Sigmoid colon (tissue), 6 donors: ENCODE measurements at regions not wholly inside any gene's neighbourhood (a gene's known extent, or its start where the extent isn't known, plus 50 kb on each side); places are given as distances from the start of the nearest gene placed in this dataset.

Source experiments
- DNase-seq: peaks from one replicate; pipeline ENCODE4 v3.0.0-alpha.2; 2019
- H3K27ac ChIP-seq, 4 donors: fragments of 200-600 bp; sonication (generic); one replicate each; pipeline ENCODE4 v1.5.1; 2016 to 2019; ENCODE audit warnings: mild to moderate bottlenecking in 1 of 4
- H3K27me3 ChIP-seq, 3 donors: fragments of 200-600 bp; sonication (generic); one replicate each; pipeline ENCODE4 v1.5.1; 2019; ENCODE audit warnings: mild to moderate bottlenecking in 1 of 3
- H3K36me3 ChIP-seq, 4 donors: fragments of 200-600 bp; sonication (generic); one replicate each; pipeline ENCODE4 v1.5.1; 2016 to 2019
- H3K4me1 ChIP-seq, 4 donors: fragments of 200-600 bp; sonication (generic); one replicate each; pipeline ENCODE4 v1.5.1; 2017 to 2019
- H3K4me3 ChIP-seq, 4 donors: fragments of 200-600 bp; sonication (generic); one replicate each; pipeline ENCODE4 v1.5.1; 2017 to 2019; ENCODE audit warnings: mild to moderate bottlenecking in 2 of 4, moderate library complexity in 1 of 4
- H3K9me3 ChIP-seq, 4 donors: fragments of 200-600 bp in 3 of 4; sonication (generic) in 3 of 4; one replicate each; pipeline versions ENCODE4 v1.5.1 to v1.6.1; 2013 to 2019
- EP300 ChIP-seq, 4 donors: sonication (generic); formaldehyde crosslinking; IDR thresholded peaks; one replicate each; pipeline ENCODE4 v1.6.1; 2017; ENCODE audit warnings: antibody characterized with exemption in 4 of 4
- POLR2A ChIP-seq, 2 donors: fragments of 450-650 bp; IDR thresholded peaks; one replicate each; pipeline ENCODE4 v1.6.1; 2016; ENCODE audit warnings: antibody characterized with exemption in 2 of 2, mild to moderate bottlenecking in 2 of 2, moderate library complexity in 2 of 2
- POLR2AphosphoS5 ChIP-seq, 4 donors: sonication (generic); formaldehyde crosslinking; IDR thresholded peaks; one replicate each; pipeline ENCODE4 v1.6.1; 2017; ENCODE audit warnings: antibody characterized with exemption in 4 of 4
- WGBS, 2 donors: extraction: QIAGEN DNeasy Blood & Tissue Kit; methylation state at CpG; one replicate each; pipeline ENCODE4 v1.1.7; 2013; 5-methylcytosine and 5-hydroxymethylcytosine counted together
- intact Hi-C: fragments of 100-400 bp; cut with DNase I; formaldehyde crosslinking; loops from one replicate; pipeline ENCODE4 v1.15.1; 2023
- TF ChIP-seq, protein P1 (sequence below), 4 experiments: fragments of 450-650 bp in 3 of 4; fragments of 200-600 bp in 1 of 4; IDR thresholded peaks; one replicate each; pipeline ENCODE4 v1.5.1; 2016 to 2019; ENCODE audit warnings: antibody characterized with exemption in 4 of 4, mild to moderate bottlenecking in 3 of 4, moderate library complexity in 2 of 4
- donor health status: healthy with polysubstance abuse.
- donor health status: healthy.

DNA sequence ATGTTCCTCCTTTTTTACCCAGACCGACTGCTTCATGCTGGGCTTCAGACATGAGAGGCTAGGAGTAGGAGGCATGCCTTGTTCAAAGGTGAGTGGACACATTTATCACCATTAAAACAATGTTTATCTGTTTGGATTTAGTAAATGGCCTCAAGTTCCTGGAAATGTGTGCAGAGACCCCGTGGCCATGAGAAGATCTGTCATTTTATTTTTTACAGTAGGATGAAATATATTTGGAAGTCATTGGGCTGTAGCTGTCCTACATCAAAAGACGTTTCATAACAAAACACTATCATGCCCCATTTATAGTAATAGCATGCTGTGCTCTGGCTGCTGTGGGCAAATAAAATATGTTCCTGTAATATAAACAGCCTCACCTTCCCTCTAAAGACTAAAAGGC is 403.9 kb upstream of the TNP1 start:
- peaks cover 0 to 38% (median 26%) of the 10 kb centered on the region in 4 donors for H3K4me1 ChIP-seq
- peak overlapping the region in 3 of 4 donors; percentile 69 to 83 (median 80) for H3K27ac ChIP-seq
- DNase-seq, result peak; percentile 65
- peaks cover 0 to 5% (median 0%) of the 10 kb centered on the region in 4 donors for H3K9me3 ChIP-seq
- H3K36me3 ChIP-seq, result no peaks in the 10 kb centered on the region
- peak; percentile 82 to 94 (median 92) for TF ChIP-seq POLR2AphosphoS5 (IDR thresholded peaks at IDR 0.05)
- TF ChIP-seq POLR2A (IDR thresholded peaks at IDR 0.05), result no peak
- peak; percentile 71 to 94 (median 90) for TF ChIP-seq EP300 (IDR thresholded peaks at IDR 0.05)
- no peaks in the 10 kb centered on the region for H3K27me3 ChIP-seq
- H3K4me3 ChIP-seq, result no peak overlapping the region
- intact Hi-C loops, result no loop called here
- 43 to 58% methylated on average over 3 of the region's 3 CpGs for WGBS, 2 donors

DNA sequence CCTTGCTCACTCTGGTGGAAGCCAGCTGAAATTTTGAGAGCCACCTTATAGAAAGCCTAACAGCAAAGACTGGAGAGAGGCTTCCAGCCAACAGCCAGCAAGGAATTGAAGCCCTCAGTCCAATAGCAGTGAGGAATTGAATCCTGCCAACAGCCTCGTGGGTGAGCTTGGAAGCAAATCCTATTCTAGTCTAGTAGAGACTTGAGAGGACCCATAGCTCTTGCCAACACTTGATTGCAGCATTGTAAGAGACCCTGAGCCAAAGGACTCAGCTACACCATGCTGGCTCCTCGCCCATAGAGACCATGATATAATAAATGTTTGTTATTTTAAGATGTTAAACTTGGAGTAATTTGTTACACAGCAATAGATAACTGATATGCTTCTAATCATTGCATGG is 403.0 kb upstream of the TNP1 start:
- TF ChIP-seq, protein P1, sequence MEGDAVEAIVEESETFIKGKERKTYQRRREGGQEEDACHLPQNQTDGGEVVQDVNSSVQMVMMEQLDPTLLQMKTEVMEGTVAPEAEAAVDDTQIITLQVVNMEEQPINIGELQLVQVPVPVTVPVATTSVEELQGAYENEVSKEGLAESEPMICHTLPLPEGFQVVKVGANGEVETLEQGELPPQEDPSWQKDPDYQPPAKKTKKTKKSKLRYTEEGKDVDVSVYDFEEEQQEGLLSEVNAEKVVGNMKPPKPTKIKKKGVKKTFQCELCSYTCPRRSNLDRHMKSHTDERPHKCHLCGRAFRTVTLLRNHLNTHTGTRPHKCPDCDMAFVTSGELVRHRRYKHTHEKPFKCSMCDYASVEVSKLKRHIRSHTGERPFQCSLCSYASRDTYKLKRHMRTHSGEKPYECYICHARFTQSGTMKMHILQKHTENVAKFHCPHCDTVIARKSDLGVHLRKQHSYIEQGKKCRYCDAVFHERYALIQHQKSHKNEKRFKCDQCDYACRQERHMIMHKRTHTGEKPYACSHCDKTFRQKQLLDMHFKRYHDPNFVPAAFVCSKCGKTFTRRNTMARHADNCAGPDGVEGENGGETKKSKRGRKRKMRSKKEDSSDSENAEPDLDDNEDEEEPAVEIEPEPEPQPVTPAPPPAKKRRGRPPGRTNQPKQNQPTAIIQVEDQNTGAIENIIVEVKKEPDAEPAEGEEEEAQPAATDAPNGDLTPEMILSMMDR (IDR thresholded peaks at IDR 0.05), result no peak
- TF ChIP-seq EP300 (IDR thresholded peaks at IDR 0.05), result no peak
- TF ChIP-seq POLR2A (IDR thresholded peaks at IDR 0.05), result no peak
- no peak for TF ChIP-seq POLR2AphosphoS5 (IDR thresholded peaks at IDR 0.05)
- H3K9me3 ChIP-seq, result peaks cover 0 to 5% (median 0%) of the 10 kb centered on the region in 4 donors
- intact Hi-C loops, result no loop called here
- 20 to 59% methylated on average over 2 of the region's 2 CpGs for WGBS, 2 donors
- no peaks in the 10 kb centered on the region for H3K27me3 ChIP-seq
- DNase-seq, result peak; percentile 69
- H3K4me1 ChIP-seq, result peaks cover 0 to 38% (median 26%) of the 10 kb centered on the region in 4 donors
- peak overlapping the region in 3 of 4 donors; percentile 69 to 83 (median 80) for H3K27ac ChIP-seq
- H3K36me3 ChIP-seq, result no peaks in the 10 kb centered on the region
- H3K4me3 ChIP-seq, result no peak overlapping the region

DNA sequence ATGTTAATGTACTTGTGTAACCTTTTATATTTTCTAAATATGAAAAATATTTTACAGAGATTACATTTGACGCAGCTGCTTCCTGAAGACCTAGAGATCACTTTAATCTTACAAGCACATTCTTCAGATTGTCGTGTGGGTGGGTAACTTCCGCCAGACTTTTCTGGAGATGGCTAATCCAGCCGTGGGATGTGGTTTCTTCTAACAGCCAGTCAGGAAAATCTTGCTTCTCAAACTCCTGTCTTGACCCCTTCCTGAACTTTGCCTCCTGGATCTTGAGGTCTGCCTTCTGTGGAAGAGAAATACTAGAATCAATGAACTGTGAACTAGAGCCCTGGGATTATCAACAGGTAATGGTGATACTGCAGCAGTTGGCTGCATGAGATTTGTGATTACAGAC is 401.6 kb upstream of the TNP1 start:
- H3K4me3 ChIP-seq, result no peak overlapping the region
- H3K36me3 ChIP-seq, result no peaks in the 10 kb centered on the region
- no peaks in the 10 kb centered on the region for H3K9me3 ChIP-seq
- peaks cover 0 to 39% (median 30%) of the 10 kb centered on the region in 4 donors for H3K4me1 ChIP-seq
- DNase-seq, result no peak
- H3K27me3 ChIP-seq, result no peaks in the 10 kb centered on the region
- intact Hi-C loops, result no loop called here
- TF ChIP-seq EP300 (IDR thresholded peaks at IDR 0.05) (no peak), POLR2A (IDR thresholded peaks at IDR 0.05) (no peak), POLR2AphosphoS5 (IDR thresholded peaks at IDR 0.05) (no peak)
- TF ChIP-seq, protein P1 (IDR thresholded peaks at IDR 0.05), result no peak
- WGBS, 2 donors, result 57 to 73% methylated on average over 4 of the region's 4 CpGs
- peak overlapping the region in 3 of 4 donors; percentile 69 to 83 (median 80) for H3K27ac ChIP-seq

DNA sequence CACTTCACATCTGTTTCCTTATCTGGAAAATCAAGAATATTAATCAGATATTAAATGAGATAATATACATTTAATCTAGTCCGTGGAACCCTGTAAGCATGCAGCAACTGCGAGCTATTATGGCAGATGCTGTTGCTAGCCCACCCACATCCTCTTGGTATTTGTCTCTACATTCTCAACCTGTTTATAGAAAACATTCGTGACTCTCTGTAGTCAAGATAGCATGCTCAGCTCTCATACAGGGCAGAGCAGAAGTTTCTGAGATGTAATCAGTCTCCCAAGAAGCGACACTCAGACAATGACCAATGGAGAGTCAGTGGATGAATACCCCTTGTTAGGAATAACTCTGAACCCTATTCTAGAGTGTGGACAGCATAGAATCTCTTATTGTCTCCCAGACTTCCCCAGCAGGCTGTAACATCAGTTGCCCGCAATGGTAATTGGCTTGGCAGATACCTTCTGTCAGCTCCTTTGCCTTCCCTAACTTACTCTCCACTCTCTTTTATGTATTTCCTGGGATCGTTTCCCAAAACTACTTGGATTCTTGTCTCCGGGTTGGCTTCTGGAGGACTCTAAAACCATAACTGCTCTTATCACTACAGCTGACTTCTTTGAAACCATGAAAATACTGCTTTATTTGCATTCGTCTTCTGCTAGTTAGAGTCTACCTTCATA is 400.7 kb upstream of the TNP1 start:
- H3K27ac ChIP-seq, result peak overlapping the region in 3 of 4 donors; percentile 69 to 83 (median 80)
- DNase-seq, result no peak
- no peaks in the 10 kb centered on the region for H3K9me3 ChIP-seq
- WGBS, 2 donors, result 78 to 80% methylated on average over 8 of the region's 8 CpGs
- TF ChIP-seq, protein P1 (IDR thresholded peaks at IDR 0.05), result no peak
- no peak for TF ChIP-seq POLR2A (IDR thresholded peaks at IDR 0.05)
- TF ChIP-seq EP300 (IDR thresholded peaks at IDR 0.05), result no peak
- TF ChIP-seq POLR2AphosphoS5 (IDR thresholded peaks at IDR 0.05), result no peak
- intact Hi-C loops, result no loop called here
- no peak overlapping the region for H3K4me3 ChIP-seq
- H3K4me1 ChIP-seq, result peaks cover 0 to 47% (median 34%) of the 10 kb centered on the region in 4 donors
- no peaks in the 10 kb centered on the region for H3K27me3 ChIP-seq
- H3K36me3 ChIP-seq, result no peaks in the 10 kb centered on the region

DNA sequence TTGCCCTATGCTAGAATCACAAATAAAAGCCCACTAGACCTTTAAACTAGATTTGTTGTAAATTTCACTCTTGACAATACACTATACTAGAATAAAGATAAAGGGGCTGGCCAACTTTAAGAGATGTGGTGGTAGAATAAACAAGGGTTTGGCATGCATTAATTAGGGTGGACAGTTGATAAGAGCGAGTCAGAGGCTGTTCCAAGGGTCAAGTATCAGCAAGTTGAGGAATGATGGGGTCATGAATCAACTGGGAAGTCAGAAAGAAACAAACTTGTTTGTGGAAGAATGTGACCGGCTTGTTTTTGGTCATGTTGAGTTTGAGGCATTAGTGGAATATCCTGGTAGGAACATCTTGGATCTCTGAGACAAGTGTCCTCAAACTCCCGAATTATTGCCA is 398.3 kb upstream of the TNP1 start:
- intact Hi-C loops, result loop anchor here (10.0 kb wide), 1 partner anchor 257 kb away; no protein-coding TSS in a partner anchor

More for the DNA sequence above, 398.3 kb upstream of the TNP1 start:
- H3K9me3 ChIP-seq, result no peaks in the 10 kb centered on the region
- no peak for TF ChIP-seq EP300 (IDR thresholded peaks at IDR 0.05)
- TF ChIP-seq, protein P1 (IDR thresholded peaks at IDR 0.05), result no peak
- no peak for TF ChIP-seq POLR2A (IDR thresholded peaks at IDR 0.05)
- TF ChIP-seq POLR2AphosphoS5 (IDR thresholded peaks at IDR 0.05), result no peak
- peaks cover 0 to 35% (median 19%) of the 10 kb centered on the region in 4 donors for H3K4me1 ChIP-seq
- H3K36me3 ChIP-seq, result no peaks in the 10 kb centered on the region
- no peak for DNase-seq
- H3K27me3 ChIP-seq, result no peaks in the 10 kb centered on the region
- 49 to 66% methylated on average over 3 of the region's 3 CpGs for WGBS, 2 donors
- no peak overlapping the region for H3K4me3 ChIP-seq
- no peak overlapping the region for H3K27ac ChIP-seq
